Hepatocyte (in vitro differentiated cells): ENCODE measurements at regions not wholly inside any gene's neighbourhood (a gene's known extent, or its start where the extent isn't known, plus 50 kb on each side); places are given as distances from the start of the nearest gene placed in this dataset.

Experiments used
- CTCF ChIP-seq: fragments of 200-600 bp; sonication (generic); IDR thresholded peaks from 2 replicates; pipeline ENCODE4 v1.5.1; 2016; ENCODE audit warnings: antibody characterized with exemption, mild to moderate bottlenecking; ENCODE audit not compliant: poor library complexity
- EZH2 ChIP-seq: fragments of 200-600 bp; sonication (generic); IDR thresholded peaks from 2 replicates; pipeline ENCODE4 v1.6.1; 2016; ENCODE audit warnings: antibody characterized with exemption, mild to moderate bottlenecking, borderline replicate concordance
- EZH2phosphoT487 ChIP-seq: fragments of 200-600 bp; sonication (generic); IDR thresholded peaks from one replicate; pipeline ENCODE4 v1.6.1; 2018; ENCODE audit warnings: antibody characterized with exemption, mild to moderate bottlenecking, low read depth, moderate library complexity; ENCODE audit not compliant: unreplicated experiment, severe bottlenecking

GRCh38 chrX:98654565-98654964 lies 1755.5 kb downstream of the PCDH19 start:
- no peak for TF ChIP-seq CTCF
- TF ChIP-seq EZH2, result no peak
- TF ChIP-seq EZH2phosphoT487, result no peak
